ENCODE measurements at regions not wholly inside any gene's neighbourhood (a gene's known extent, or its start where the extent isn't known, plus 50 kb on each side); places are given as distances from the start of the nearest gene placed in this dataset.

DNA sequence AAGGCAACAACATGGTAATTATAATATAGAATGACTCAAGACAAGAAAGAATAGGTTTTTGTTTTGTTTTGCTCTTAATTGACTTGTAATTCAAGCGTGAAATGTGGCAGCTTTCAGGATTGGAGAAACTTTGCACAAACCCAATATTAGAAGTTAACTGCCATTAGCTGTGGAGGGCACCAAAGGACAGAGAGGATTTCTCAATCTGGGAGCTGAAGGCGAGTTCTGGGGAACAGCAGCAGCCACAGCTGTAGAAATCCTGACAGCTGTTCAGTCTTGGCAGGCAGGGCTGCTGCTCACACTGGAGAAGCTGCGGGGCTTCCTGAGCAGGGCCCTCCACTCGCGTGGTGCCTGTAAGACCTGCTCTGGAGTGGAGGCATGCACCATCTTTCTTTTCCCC lies 182.2 kb upstream of the IL12A start:
- no peak overlapping the region for H3K27ac ChIP-seq
- no peak for DNase-seq (ENCODE audit: low read depth, low spot score)

DNA sequence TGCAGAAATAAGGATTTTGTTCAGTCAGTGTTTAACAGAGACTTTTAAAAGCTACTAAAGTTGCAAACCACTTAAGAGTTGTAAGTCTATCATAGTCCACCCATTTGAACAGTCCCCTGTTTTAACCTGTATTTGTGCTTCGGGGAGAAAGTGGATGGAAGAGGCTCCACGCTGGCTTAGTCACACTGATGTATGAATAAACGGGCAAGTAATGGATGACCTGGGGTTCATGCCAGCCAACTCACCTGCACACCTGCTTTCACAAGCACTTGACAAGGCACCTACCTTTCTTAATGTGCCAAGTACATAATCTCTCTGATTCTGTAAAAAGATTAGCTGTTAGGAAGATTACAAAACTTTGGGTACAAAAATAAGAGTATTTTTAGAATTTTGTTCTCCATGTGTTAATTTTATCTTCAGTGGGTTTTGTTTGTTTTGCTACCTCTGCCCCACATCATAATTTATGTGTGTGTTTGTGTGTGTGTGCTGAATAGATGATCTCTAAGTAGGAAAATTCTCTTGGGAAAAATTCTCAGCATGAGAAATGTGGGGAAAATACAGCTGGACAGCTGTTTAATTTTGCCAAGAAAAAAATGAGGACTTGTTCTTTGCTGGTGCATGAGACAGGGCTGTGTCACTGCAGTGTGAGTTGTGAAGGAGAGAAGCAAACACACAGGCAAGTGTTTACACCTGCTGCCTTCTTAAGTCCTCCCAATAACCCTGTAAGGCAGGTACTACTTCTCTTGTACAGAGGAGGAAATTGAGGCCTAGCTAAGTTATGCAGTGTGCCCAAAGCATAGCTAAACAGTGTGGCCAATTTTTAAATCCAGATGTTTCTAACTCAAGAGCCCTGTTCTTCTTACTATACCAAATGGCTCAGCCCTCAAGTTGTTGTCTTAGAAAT lies 181.2 kb upstream of the IL12A start:
- no peak for DNase-seq (ENCODE audit: low read depth, low spot score)
- TF ChIP-seq FOXP2 (optimal IDR thresholded peaks at IDR 0.05; ENCODE audit: control extremely low read depth, extremely low read length, insufficient read depth): no peak
- no peak for TF ChIP-seq EZH2 (IDR thresholded peaks at IDR 0.05)
- no peak for TF ChIP-seq POLR2AphosphoS5 (IDR thresholded peaks at IDR 0.05; ENCODE audit: borderline replicate concordance, low read depth, low read length)
- H3K36me3 ChIP-seq (ENCODE audit: insufficient read depth, low read length): no peaks in the 10 kb centered on the region
- H3K4me3 ChIP-seq: no peak overlapping the region
- H3K27ac ChIP-seq: no peak overlapping the region
- H3K9me3 ChIP-seq (ENCODE audit: low read depth, low read length): no peaks in the 10 kb centered on the region
- no peak overlapping the region for H3K9ac ChIP-seq (ENCODE audit: insufficient read length)

More for the DNA sequence above, 182.2 kb upstream of the IL12A start:
- Histone ChIP-seq H3K36me3 (ENCODE audit: insufficient read depth, low read length) (no peaks in the 10 kb centered on the region), H3K9ac (ENCODE audit: insufficient read length) (no peak overlapping the region), H3K4me3 (no peak overlapping the region), H3K9me3 (ENCODE audit: low read depth, low read length) (no peaks in the 10 kb centered on the region)
- TF ChIP-seq POLR2AphosphoS5 (IDR thresholded peaks at IDR 0.05; ENCODE audit: borderline replicate concordance, low read depth, low read length) (no peak), EZH2 (IDR thresholded peaks at IDR 0.05) (no peak), FOXP2 (optimal IDR thresholded peaks at IDR 0.05; ENCODE audit: control extremely low read depth, extremely low read length, insufficient read depth) (no peak)

DNA sequence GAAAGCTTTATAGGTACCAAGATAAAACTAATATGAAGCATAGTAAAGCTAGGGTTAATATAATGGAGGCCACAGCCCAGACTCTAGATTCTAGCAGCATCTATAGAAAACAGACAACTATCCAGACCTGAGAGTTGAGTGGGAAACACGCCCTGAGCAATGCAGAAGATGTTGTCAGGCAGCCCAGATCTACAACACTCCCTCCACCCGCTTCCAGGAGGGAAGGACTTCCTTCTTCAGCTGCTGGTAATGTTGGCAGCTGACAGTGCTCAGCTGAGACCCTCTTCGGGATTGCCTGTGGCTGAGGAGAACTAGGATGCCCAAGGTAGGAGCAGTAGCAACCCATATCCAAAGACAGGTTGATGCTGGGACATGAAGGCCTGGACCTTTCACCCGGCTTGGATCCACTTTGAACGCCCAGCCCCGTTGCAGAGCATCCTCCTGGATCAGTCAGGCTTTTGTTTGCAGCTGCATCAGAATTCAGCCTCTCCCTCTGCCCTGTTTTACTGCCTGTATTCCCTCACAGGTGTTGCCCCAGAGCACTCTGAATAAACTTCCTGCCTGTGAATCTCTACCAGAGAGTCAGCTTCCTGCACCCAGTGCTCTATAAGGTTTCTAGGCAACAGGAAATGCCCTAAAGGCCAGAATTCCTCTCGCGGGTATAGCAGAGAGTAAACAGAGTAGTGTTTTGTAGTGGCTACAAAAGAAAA lies 174.7 kb upstream of the IL12A start:
- Histone ChIP-seq H3K36me3 (ENCODE audit: insufficient read depth, low read length) (no peaks in the 10 kb centered on the region), H3K9me3 (ENCODE audit: low read depth, low read length) (no peaks in the 10 kb centered on the region), H3K27ac (no peak overlapping the region), H3K4me3 (no peak overlapping the region), H3K9ac (ENCODE audit: insufficient read length) (no peak overlapping the region)
- TF ChIP-seq FOXP2 (optimal IDR thresholded peaks at IDR 0.05; ENCODE audit: control extremely low read depth, extremely low read length, insufficient read depth) (no peak), POLR2AphosphoS5 (IDR thresholded peaks at IDR 0.05; ENCODE audit: borderline replicate concordance, low read depth, low read length) (no peak), EZH2 (IDR thresholded peaks at IDR 0.05) (no peak)
- DNase-seq (ENCODE audit: low read depth, low spot score): no peak

DNA sequence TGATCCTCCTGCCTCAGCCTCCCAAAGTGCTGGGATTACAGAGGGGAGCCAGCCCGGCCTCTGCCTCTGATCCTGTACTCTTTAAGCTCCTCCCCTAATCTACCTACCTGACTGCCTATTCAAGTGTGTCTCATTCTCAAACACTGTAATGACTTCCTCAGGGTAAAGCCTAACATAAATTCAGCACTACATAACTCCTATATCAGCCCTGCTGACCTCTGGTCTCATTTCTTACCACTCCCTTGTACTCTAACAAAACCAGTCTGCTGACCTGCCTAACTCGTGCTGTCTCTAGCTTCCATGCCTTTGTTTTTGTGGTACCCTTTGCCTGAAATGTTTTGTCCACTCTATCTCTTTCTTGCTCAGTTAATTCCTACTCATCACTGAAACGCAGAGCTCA lies 172.1 kb upstream of the IL12A start:
- TF ChIP-seq EZH2 (IDR thresholded peaks at IDR 0.05): no peak
- no peak for TF ChIP-seq FOXP2 (optimal IDR thresholded peaks at IDR 0.05; ENCODE audit: control extremely low read depth, extremely low read length, insufficient read depth)
- TF ChIP-seq POLR2AphosphoS5 (IDR thresholded peaks at IDR 0.05; ENCODE audit: borderline replicate concordance, low read depth, low read length): no peak
- DNase-seq (ENCODE audit: low read depth, low spot score): no peak
- Histone ChIP-seq H3K4me3 (no peak overlapping the region), H3K9me3 (ENCODE audit: low read depth, low read length) (no peaks in the 10 kb centered on the region), H3K36me3 (ENCODE audit: insufficient read depth, low read length) (no peaks in the 10 kb centered on the region), H3K9ac (ENCODE audit: insufficient read length) (no peak overlapping the region), H3K27ac (no peak overlapping the region)

DNA sequence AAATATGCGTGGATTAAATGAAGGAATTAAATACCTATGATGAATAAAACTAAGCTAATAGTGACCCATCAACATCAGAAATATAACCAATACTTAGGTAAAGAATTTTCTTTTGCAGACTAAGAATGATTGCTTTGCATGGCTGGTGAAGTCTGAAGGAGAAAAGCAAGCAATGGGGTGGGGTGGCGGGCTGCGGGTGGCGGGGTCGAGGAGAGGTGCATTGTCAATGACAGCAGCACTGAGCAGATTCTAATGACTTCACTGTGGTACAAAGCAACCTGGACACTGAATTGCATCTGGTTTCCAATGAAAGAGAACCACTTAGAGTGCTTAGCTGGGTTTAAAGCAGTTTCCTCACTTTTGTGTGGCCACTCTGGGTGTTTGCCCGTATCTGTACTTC lies 171.5 kb upstream of the IL12A start:
- Histone ChIP-seq H3K36me3 (ENCODE audit: insufficient read depth, low read length) (no peaks in the 10 kb centered on the region), H3K9me3 (ENCODE audit: low read depth, low read length) (no peaks in the 10 kb centered on the region), H3K9ac (ENCODE audit: insufficient read length) (no peak overlapping the region), H3K4me3 (no peak overlapping the region), H3K27ac (no peak overlapping the region)
- TF ChIP-seq POLR2AphosphoS5 (IDR thresholded peaks at IDR 0.05; ENCODE audit: borderline replicate concordance, low read depth, low read length) (no peak), EZH2 (IDR thresholded peaks at IDR 0.05) (no peak), FOXP2 (optimal IDR thresholded peaks at IDR 0.05; ENCODE audit: control extremely low read depth, extremely low read length, insufficient read depth) (no peak)
- no peak for DNase-seq (ENCODE audit: low read depth, low spot score)

DNA sequence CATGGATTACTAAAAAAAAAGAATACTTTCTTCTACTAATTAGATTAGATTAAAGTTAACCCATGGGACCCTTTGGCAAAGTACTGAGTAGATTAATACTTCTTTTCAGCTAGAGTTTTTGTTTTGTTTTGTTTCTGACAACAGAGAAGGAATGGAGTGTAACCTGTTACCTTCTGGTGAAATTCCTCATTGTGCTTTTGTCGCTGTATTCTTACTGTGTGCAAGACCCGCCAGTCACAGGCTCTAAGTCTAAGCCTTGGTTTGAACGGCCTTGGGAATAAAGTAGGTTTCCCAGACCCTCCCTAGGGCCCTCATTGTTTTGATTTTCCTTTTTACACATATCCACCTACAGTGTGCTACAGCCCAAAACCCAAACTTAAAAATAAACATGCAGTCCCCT lies 171.1 kb upstream of the IL12A start:
- Histone ChIP-seq H3K9me3 (ENCODE audit: low read depth, low read length) (no peaks in the 10 kb centered on the region), H3K4me3 (no peak overlapping the region), H3K27ac (no peak overlapping the region), H3K36me3 (ENCODE audit: insufficient read depth, low read length) (no peaks in the 10 kb centered on the region), H3K9ac (ENCODE audit: insufficient read length) (no peak overlapping the region)
- no peak for DNase-seq (ENCODE audit: low read depth, low spot score)
- no peak for TF ChIP-seq POLR2AphosphoS5 (IDR thresholded peaks at IDR 0.05; ENCODE audit: borderline replicate concordance, low read depth, low read length)
- TF ChIP-seq EZH2 (IDR thresholded peaks at IDR 0.05): no peak
- TF ChIP-seq FOXP2 (optimal IDR thresholded peaks at IDR 0.05; ENCODE audit: control extremely low read depth, extremely low read length, insufficient read depth): no peak

DNA sequence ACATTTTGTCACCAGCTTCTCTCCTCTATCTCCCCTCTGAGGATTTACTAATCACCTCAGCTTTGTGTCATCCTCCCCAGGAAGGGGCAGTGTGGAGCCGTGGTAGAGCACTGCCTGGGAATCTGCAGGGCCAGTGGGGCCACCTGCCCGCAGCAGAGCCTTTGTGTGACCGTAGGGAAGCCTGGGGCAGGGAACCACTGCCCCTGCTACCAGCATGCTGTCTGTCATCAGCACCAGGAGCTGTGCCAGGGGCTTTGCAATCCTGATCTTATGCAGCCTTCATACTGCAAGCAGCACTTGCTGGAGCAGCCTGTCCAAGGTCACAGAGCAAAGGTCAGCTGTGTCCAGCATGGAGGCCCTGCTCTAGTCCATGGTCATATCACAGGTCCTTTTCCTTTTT lies 170.2 kb upstream of the IL12A start:
- Histone ChIP-seq H3K36me3 (ENCODE audit: insufficient read depth, low read length) (no peaks in the 10 kb centered on the region), H3K9ac (ENCODE audit: insufficient read length) (no peak overlapping the region), H3K4me3 (no peak overlapping the region), H3K27ac (no peak overlapping the region), H3K9me3 (ENCODE audit: low read depth, low read length) (no peaks in the 10 kb centered on the region)
- no peak for DNase-seq (ENCODE audit: low read depth, low spot score)
- TF ChIP-seq FOXP2 (optimal IDR thresholded peaks at IDR 0.05; ENCODE audit: control extremely low read depth, extremely low read length, insufficient read depth) (no peak), EZH2 (IDR thresholded peaks at IDR 0.05) (no peak), POLR2AphosphoS5 (IDR thresholded peaks at IDR 0.05; ENCODE audit: borderline replicate concordance, low read depth, low read length) (no peak)

DNA sequence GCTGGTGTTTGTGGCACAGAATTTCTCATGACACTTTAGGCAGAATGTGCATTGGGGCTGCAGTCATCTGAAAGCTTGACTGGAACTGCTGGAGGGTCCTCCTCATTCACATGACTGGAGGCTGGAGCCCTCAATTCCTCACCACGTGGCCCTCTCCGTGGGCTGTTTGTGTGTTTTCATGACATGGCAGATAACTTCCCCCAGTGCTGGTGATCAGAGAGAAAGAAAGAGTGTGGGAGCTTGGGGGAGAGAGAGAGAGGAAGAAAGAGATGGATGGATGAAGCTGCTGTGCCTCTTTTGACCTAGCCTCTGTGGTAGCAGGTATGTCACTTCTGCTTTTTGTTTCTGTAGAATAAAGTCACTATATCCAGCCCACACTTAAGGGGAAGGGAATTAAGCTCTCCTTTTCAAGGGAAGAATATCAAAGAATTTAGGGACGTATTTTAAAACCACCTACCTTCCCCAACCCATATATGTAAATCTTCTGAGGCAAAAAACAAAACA lies 169.6 kb upstream of the IL12A start:
- Histone ChIP-seq H3K9ac (ENCODE audit: insufficient read length) (no peak overlapping the region), H3K9me3 (ENCODE audit: low read depth, low read length) (no peaks in the 10 kb centered on the region), H3K27ac (no peak overlapping the region), H3K36me3 (ENCODE audit: insufficient read depth, low read length) (no peaks in the 10 kb centered on the region), H3K4me3 (no peak overlapping the region)
- TF ChIP-seq EZH2 (IDR thresholded peaks at IDR 0.05) (no peak), FOXP2 (optimal IDR thresholded peaks at IDR 0.05; ENCODE audit: control extremely low read depth, extremely low read length, insufficient read depth) (no peak), POLR2AphosphoS5 (IDR thresholded peaks at IDR 0.05; ENCODE audit: borderline replicate concordance, low read depth, low read length) (no peak)
- no peak for DNase-seq (ENCODE audit: low read depth, low spot score)

Measured in SK-N-MC (cell line).